ENCODE measurements at regions not wholly inside any gene's neighbourhood (a gene's known extent, or its start where the extent isn't known, plus 50 kb on each side); places are given as distances from the start of the nearest gene placed in this dataset.

GRCh38 chr1:5466487-5466886 is 525.7 kb downstream of the NPHP4 start:
- Histone ChIP-seq H3K27ac (ENCODE audit: low read depth, low read length) (no peak overlapping the region), H3K79me2 (ENCODE audit: insufficient read depth, low read length) (no peaks in the 10 kb centered on the region), H3K4me3 (replicated peaks in 1 of 2; ENCODE audit: low read depth in 1 of 2, low read length in 2 of 2) (no peak overlapping the region), H2AFZ (ENCODE audit: low read depth, low read length, poor library complexity, severe bottlenecking) (no peak overlapping the region), H4K20me1 (ENCODE audit: insufficient read depth) (no peaks in the 10 kb centered on the region), H3K9ac (ENCODE audit: low read length) (no peak overlapping the region), H3K9me3 (ENCODE audit: control insufficient read depth in 1 of 2, insufficient read depth in 1 of 2, low read depth in 1 of 2, low read length in 2 of 2) (no peaks in the 10 kb centered on the region), H3K27me3 (ENCODE audit: insufficient read depth, low read length) (0 out of 2 replicates have a peak, but pooled peaks cover 4% of the 10 kb centered on the region), H3K4me2 (ENCODE audit: low read length) (no peak overlapping the region), H3K9me2 (ENCODE audit: insufficient read depth) (no peaks in the 10 kb centered on the region), H3K36me3 (ENCODE audit: control insufficient read depth in 1 of 2, insufficient read depth in 2 of 2, low read length in 2 of 2) (no peaks in the 10 kb centered on the region), H3K4me1 (ENCODE audit: control insufficient read depth in 1 of 2, insufficient read depth in 2 of 2, low read length in 2 of 2) (no peaks in the 10 kb centered on the region)
- ChIA-PET RAD21 (ENCODE audit: low non-redundant PET in 1 of 2, low total read pairs in 2 of 2, uncharacterized antibody in 2 of 2, unreplicated experiment in 2 of 2) (no interaction called here), CTCF (no interaction called here), POLR2A (no interaction called here)
- no peak for TF ChIP-seq POLR2AphosphoS5 (IDR thresholded peaks at IDR 0.05; ENCODE audit: low read depth, low read length)
- no peak for TF ChIP-seq REST (IDR thresholded peaks at IDR 0.05; ENCODE audit: low read depth)
- no peak for TF ChIP-seq FOSL1 (IDR thresholded peaks at IDR 0.05; ENCODE audit: low read depth)
- no peak for TF ChIP-seq SRF (IDR thresholded peaks at IDR 0.05; ENCODE audit: low read depth)
- TF ChIP-seq POLR2A (IDR thresholded peaks at IDR 0.05; ENCODE audit: borderline replicate concordance, extremely low read depth, insufficient read depth, insufficient read length), result no peak
- no peak for TF ChIP-seq EZH2 (IDR thresholded peaks at IDR 0.05)
- no peak for TF ChIP-seq YY1 (IDR thresholded peaks at IDR 0.05; ENCODE audit: extremely low read depth, insufficient replicate concordance, low read depth, low read length)
- TF ChIP-seq CBX3 (IDR thresholded peaks at IDR 0.05; ENCODE audit: low read depth), result no peak
- TF ChIP-seq EGR1 (IDR thresholded peaks at IDR 0.05; ENCODE audit: low read depth), result no peak
- TF ChIP-seq RAD21 (IDR thresholded peaks at IDR 0.05; ENCODE audit: low read depth), result no peak
- no peak for TF ChIP-seq MAX (IDR thresholded peaks at IDR 0.05)
- TF ChIP-seq TCF7L2 (IDR thresholded peaks at IDR 0.05; ENCODE audit: borderline replicate concordance, extremely low read depth, insufficient read depth, insufficient read length), result no peak
- no peak for TF ChIP-seq ELF1 (IDR thresholded peaks at IDR 0.05; ENCODE audit: borderline replicate concordance, low read depth)
- TF ChIP-seq CTCF (IDR thresholded peaks at IDR 0.05 in 2 of 3, conservative IDR thresholded peaks at IDR 0.05 in 1 of 3; ENCODE audit: borderline replicate concordance in 1 of 3, insufficient read depth in 1 of 3, low read depth in 2 of 3, low read length in 2 of 3), result no peak
- TF ChIP-seq CEBPB (IDR thresholded peaks at IDR 0.05; ENCODE audit: low read depth), result no peak
- TF ChIP-seq EZH2phosphoT487 (IDR thresholded peaks at IDR 0.05; ENCODE audit: borderline replicate concordance), result no peak
- no peak for TF ChIP-seq JUND (IDR thresholded peaks at IDR 0.05)
- TF ChIP-seq ATF3 (IDR thresholded peaks at IDR 0.05), result no peak
- no peak for TF ChIP-seq SIN3A (IDR thresholded peaks at IDR 0.05; ENCODE audit: low read depth)
- no peak for ATAC-seq
- intact Hi-C loops (cut with micrococcal nuclease), result no loop called here
- DNase-seq (ENCODE audit: low read depth, low spot score), result no peak
- BruUV-seq (replicated peaks), result no TSS peak

All from HCT116 (cell line).